GM12892 (cell line): ENCODE measurements at regions not wholly inside any gene's neighbourhood (a gene's known extent, or its start where the extent isn't known, plus 50 kb on each side); places are given as distances from the start of the nearest gene placed in this dataset.

Experiments used
- DNase-seq: peaks from one replicate; pipeline ENCODE4 v3.0.0; 2011; ENCODE audit not compliant: insufficient read length
- FAIRE-seq: peaks from 2 replicates; lab custom pipeline; 2011; peaks lifted over from hg19 to GRCh38; lab: Jason Lieb, UNC
- POLR2A ChIP-seq: IDR thresholded peaks from 2 replicates; pipeline ENCODE4 v1.6.1; 2011; ENCODE audit warnings: low read depth, low read length, control low read depth
- POLR2AphosphoS5 ChIP-seq: IDR thresholded peaks from 2 replicates; pipeline ENCODE4 v1.6.1; 2011; ENCODE audit warnings: low read depth, low read length, control low read depth
- TAF1 ChIP-seq: IDR thresholded peaks from 2 replicates; pipeline ENCODE4 v1.6.1; 2011; ENCODE audit warnings: low read depth, mild to moderate bottlenecking, control low read depth, low read length, borderline replicate concordance

DNA sequence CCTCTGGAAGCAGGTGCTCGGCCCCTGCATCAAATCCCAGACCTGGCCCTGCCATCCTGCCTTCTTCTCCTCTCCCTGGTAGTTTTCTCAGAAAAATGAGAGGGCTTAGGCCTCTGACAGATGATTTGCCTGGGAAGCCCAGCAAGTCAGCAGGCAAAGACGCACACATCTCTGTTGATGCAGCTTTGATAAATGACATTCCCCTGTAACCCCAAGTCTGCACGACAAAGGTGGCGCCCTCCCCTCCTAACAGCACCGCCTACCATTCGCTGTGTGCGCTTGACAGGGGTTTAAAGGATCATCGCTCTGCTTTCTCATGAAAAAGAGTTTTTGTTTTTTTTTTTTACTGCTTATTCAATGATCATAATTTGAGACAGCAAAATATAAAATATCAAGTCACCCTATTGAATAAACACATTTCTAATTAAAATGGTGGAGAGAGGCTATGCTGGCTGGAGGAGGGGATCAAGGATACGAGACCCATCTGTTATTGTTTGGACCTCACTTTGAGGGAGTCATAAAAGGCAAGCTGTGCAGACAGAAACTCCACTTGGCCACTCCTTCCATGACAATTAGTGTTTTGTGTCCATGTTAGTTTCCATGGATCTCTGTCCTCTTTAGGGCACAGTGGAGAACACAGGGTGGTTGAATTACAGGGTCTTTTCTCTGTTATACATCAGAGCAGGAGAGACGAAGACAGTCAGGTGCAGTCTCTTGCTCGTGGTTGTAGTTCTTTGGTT is 126.1 kb downstream of the FGF9 start:
- DNase-seq (no peak), FAIRE-seq (no peak)
- TF ChIP-seq TAF1 (no peak), POLR2A (no peak), POLR2AphosphoS5 (no peak)

DNA sequence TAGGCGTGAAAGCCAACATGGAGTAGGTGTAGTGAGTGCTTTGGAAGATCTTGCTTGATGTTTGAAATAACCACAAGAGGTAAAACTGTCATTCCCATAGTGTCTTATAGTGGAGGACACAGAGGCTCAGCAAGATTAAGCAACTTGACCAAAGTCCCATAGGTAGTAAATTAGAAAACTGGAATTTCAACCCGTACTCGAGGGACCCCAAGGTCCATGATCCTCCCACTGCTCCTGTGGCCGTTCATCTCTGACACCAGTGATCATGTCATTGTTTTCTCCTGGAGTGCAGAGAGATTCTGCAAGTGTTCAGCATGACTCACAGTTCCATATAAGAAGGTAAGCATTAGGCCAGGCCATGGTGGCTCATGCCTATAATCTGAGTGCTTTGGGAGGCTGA is 126.9 kb downstream of the FGF9 start:
- FAIRE-seq (no peak), DNase-seq (no peak)
- TF ChIP-seq TAF1: no peak
- TF ChIP-seq POLR2A: no peak
- no peak for TF ChIP-seq POLR2AphosphoS5

DNA sequence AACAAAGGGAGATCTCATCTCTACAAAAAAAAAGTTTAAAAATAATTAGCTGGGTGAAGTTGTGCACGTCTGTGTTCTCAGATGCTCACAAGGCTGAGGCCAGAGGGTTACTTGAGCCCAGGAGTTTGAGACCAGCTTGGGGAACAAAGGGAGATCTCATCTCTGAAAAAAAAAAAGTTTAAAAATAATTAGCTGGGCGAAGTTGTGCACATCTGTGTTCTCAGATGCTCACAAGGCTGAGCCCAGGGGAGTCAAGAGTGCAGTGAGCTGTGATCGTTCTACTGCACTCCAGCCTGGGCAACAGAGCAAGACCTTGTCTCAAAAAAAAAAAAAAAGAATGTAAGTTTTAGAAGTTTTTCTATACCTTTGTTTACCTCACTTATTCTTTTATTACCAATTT is 127.3 kb downstream of the FGF9 start:
- DNase-seq (no peak), FAIRE-seq (no peak)
- TF ChIP-seq TAF1: no peak
- no peak for TF ChIP-seq POLR2AphosphoS5
- TF ChIP-seq POLR2A: no peak

DNA sequence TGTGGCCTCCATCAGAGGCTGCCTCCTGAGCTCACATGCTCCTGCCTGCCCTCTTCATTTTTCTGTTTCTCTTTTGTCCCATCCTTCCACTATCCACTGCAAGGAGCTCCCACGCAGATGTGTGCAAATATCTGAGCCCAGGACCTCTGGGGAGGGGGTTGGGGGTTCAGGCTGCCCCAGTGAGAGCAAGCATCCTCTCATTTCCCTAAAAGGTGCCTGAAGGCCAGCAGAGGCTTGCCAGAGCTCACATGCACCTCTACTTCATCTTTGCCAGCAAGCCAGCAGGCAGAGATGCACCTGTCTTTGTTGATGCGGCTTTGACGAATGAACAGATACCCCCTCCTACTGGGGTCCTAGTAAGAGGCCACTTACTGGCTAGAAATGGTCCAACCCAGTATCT is 128.8 kb downstream of the FGF9 start:
- FAIRE-seq (no peak), DNase-seq (no peak)
- TF ChIP-seq POLR2A (no peak), TAF1 (no peak), POLR2AphosphoS5 (no peak)

DNA sequence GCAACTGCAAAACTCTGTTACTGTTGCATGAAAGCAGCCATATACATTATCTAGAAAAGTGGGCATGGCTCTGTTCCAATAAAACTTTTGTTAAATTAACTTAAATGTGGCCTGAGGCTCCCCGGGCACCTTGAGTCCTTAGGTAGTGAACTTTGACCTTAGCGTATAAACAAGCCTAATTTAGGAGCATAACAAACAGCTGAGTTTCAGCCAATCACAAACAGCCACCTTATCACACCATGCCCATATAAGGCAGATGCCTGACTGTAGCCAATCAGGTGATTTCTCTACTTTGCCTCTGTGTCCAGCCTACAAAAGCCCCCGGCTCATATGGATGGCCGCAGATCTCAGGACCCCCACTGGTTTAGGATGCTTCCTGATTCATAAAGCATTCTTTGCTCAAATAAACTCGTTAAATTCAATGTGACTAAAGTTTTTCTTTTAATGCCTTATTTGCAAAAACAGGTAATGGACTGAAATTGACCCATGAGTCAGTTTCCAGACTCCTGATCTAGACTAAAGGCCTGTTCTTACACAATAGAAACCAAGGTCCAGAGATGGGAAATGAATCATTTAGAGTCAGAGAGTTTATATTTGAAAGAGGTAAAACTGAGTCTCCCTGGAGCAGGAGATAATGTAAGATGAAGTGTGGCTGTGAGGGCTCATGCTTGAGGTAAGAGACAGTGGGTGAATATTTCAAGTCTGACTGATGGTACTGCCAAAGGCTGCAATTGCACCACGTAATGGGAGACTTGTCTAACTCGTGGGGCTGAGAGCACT is 130.2 kb downstream of the FGF9 start:
- TF ChIP-seq TAF1: no peak
- TF ChIP-seq POLR2A: no peak
- no peak for FAIRE-seq
- DNase-seq: no peak

DNA sequence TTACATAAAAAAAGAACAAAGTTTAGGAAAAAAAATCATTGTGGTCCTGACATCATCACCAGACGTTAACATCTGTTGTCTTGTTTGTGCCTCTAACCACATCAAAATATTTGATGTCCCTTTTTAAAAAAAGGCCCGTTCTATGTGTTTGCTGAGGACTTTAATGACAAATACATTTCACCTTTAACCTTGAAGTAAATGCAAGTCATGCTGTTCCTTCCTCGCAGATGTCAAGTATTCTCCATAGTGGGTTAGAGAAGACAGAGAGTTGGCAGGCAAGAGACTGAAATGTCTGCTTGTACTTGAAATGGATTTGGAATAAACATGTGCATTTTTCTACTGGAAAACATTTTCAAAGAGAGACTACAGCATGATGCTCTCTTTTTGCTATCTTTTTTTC is 134.9 kb downstream of the FGF9 start:
- no peak for TF ChIP-seq TAF1
- TF ChIP-seq POLR2A: no peak
- no peak for TF ChIP-seq POLR2AphosphoS5

DNA sequence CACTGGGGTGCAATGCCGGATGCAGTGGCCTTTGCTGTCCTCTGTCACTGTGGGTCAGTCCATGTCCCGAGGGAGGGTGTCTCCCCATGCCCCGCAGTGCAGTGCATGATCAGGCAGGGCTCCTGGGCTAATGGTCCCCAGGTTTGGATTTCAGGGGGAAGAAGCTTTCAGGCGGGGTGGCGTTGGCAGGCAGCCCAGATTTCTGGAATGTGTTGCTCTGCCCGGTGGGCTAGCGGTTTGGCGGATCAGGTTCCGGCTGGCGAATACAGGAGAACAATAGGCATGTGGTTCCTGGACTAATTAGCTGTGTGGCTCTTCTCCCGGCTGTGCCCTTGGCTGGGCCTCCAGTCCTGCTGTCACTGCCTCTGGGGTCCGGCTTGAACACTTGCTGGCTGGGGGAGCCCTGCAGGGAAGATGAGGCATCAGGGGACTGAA is 141.3 kb downstream of the FGF9 start:
- DNase-seq (no peak), FAIRE-seq (no peak)
- TF ChIP-seq POLR2AphosphoS5: no peak
- TF ChIP-seq POLR2A: no peak
- TF ChIP-seq TAF1: no peak

More for the DNA sequence above, 134.9 kb downstream of the FGF9 start:
- DNase-seq (no peak), FAIRE-seq (no peak)

DNA sequence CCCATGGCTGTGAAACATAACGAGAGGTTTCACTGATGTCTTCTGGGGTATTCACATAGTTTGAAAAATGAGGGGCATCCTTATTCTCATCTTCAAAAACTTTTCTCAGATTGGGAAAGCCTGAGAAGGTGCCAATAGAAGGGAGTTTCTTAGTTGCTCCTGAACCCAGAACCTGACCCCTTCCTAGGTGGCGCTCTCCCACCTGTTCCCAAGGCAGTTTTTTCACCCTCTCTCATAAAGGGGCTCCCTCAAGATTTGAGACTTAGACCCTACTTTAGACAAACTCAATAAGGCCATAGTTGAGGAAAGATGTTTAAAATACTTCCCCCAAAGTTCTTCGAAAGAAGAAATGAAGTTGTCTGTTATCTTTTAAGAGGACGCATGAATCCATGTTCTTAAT is 142.2 kb downstream of the FGF9 start:
- TF ChIP-seq TAF1 (no peak), POLR2AphosphoS5 (no peak), POLR2A (no peak)
- DNase-seq: no peak
- no peak for FAIRE-seq

DNA sequence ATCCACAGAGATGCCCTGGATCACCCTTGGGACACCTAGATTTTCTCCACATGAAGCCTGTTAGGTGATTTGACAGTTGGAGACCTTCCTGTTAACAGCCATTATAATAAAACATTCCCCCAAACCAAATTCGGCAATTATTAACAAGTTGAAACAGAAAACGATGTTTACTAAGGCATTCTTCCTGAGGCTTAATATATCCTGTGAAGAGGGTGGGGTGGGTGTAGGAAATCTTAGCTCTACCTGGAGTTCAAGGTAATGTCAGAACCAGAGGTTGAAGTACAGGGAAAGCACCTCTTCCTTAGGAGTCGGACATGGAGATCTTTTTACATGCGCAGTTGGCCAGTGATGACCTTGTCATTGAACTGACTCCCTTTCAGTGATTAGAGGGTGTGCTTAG is 143.0 kb downstream of the FGF9 start:
- no peak for DNase-seq
- no peak for FAIRE-seq
- no peak for TF ChIP-seq POLR2A
- TF ChIP-seq POLR2AphosphoS5: no peak

DNA sequence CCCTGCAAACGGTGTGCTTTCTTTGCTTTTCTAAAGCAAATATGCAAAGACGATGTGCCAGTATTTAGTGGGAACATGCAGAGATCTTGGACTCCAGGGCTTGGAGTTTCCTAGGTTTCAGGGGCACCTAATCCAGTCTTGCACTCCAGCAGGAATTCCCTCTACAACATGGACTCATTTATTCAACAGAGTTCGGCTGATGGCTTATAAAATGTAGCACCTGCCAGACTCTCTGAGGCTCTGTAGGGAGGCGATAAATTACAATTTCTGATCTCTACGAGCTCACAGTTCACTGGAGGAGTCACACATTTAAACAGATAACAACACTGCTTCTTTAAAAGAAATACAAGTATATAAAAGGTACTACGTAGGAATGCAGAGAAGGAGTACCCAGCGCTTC is 143.7 kb downstream of the FGF9 start:
- no peak for TF ChIP-seq POLR2AphosphoS5
- no peak for TF ChIP-seq POLR2A
- no peak for TF ChIP-seq TAF1
- FAIRE-seq: no peak

DNA sequence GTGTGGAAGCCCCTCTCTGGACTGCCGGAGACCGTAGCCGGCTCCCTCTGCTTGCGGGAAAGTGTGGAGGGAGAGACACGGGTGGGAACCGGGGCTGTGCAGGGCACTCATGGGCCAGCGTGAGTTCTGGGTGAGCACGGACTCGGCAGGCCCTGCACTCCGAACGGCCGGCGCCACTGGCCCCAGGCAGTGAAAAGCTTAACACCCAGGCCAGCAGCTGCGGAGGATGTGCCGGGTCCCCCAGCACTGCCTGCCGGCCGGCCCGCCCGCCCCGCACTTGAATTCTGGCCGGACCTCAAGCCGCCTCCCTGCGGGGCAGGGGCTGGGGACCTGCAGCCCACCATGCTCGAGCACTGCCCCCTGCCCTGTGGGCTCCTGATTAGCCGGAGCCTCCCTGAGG is 147.0 kb downstream of the FGF9 start:
- TF ChIP-seq POLR2AphosphoS5 (no peak), TAF1 (no peak), POLR2A (no peak)
- FAIRE-seq: no peak
- no peak for DNase-seq

More for the DNA sequence above, 143.7 kb downstream of the FGF9 start:
- DNase-seq: no peak

DNA sequence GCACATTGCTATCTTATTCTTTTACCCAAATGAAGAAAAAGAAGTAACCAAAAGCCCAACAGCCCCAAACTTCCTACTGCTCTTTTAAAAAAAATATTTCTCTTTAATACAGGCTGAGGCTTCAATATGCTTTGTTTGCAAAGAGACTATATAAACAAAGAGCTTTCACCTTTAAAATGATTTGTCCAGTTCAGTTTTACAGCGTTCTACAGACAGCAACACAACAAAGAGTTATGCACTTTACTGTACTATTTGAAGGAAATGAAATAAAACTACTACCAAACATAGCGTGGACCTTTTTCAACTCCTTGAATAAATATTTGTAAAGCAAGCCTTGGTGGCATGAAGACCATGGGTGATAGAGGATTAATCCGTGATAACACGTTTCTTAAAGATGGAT is 151.2 kb downstream of the FGF9 start:
- DNase-seq (no peak), FAIRE-seq (no peak)
- TF ChIP-seq POLR2A (no peak), TAF1 (no peak), POLR2AphosphoS5 (no peak)
